ENCODE measurements at regions not wholly inside any gene's neighbourhood (a gene's known extent, or its start where the extent isn't known, plus 50 kb on each side); places are given as distances from the start of the nearest gene placed in this dataset.

DNA sequence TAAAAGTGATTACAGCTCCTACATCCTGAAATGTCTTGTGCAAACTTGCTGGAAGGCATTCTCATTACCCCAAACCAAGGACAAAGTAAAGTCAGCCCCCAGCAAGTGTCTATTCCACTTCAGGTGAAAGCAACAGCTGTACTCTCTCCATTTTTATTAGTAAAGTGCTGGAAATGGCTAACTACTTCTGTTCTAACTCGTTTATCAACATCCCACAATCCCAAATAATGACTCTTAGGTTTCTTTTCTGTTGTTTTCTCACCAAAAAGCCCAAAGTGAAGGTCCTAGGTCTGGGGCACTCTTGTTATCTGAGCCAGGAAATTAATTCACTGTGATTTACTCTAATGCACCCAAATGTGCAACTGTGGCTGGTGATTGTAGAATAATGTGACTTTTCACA is 105.7 kb downstream of the LRRC30 start:
- in situ Hi-C loops (cut with HindIII; ENCODE audit: low sequenced_read_pairs) = no loop called here

DNA sequence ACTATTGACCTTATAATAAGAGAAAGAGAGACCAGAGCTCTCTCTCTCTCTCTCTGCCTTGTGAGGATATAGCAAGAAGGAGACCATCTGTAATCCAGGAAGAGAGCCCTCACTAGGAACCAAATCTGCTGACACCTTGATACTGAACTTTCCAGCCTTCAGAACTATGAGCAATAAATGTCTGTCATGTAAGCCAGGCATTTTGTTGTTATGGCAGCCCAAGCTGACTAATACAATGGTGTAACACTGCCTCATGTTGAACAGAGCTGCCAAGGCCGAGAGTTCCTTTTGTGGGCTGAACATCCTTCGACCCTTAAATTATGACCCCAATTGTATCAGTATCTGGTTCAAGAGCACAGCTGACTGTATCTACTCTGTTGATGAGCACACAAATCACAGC is 108.0 kb downstream of the LRRC30 start:
- in situ Hi-C loops (cut with HindIII; ENCODE audit: low sequenced_read_pairs) = no loop called here
- H3K4me3 ChIP-seq (ENCODE audit: low read depth, low read length) = no peak overlapping the region
- DNase-seq (ENCODE audit: low read depth, low spot score) = no peak
- TF ChIP-seq, protein P1, sequence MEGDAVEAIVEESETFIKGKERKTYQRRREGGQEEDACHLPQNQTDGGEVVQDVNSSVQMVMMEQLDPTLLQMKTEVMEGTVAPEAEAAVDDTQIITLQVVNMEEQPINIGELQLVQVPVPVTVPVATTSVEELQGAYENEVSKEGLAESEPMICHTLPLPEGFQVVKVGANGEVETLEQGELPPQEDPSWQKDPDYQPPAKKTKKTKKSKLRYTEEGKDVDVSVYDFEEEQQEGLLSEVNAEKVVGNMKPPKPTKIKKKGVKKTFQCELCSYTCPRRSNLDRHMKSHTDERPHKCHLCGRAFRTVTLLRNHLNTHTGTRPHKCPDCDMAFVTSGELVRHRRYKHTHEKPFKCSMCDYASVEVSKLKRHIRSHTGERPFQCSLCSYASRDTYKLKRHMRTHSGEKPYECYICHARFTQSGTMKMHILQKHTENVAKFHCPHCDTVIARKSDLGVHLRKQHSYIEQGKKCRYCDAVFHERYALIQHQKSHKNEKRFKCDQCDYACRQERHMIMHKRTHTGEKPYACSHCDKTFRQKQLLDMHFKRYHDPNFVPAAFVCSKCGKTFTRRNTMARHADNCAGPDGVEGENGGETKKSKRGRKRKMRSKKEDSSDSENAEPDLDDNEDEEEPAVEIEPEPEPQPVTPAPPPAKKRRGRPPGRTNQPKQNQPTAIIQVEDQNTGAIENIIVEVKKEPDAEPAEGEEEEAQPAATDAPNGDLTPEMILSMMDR (IDR thresholded peaks at IDR 0.05; ENCODE audit: low read depth, low read length) = no peak

More for the DNA sequence above, 105.7 kb downstream of the LRRC30 start:
- TF ChIP-seq, protein P1 (IDR thresholded peaks at IDR 0.05; ENCODE audit: low read depth, low read length) = no peak
- H3K4me3 ChIP-seq (ENCODE audit: low read depth, low read length) = no peak overlapping the region
- no peak for DNase-seq (ENCODE audit: low read depth, low spot score)

DNA sequence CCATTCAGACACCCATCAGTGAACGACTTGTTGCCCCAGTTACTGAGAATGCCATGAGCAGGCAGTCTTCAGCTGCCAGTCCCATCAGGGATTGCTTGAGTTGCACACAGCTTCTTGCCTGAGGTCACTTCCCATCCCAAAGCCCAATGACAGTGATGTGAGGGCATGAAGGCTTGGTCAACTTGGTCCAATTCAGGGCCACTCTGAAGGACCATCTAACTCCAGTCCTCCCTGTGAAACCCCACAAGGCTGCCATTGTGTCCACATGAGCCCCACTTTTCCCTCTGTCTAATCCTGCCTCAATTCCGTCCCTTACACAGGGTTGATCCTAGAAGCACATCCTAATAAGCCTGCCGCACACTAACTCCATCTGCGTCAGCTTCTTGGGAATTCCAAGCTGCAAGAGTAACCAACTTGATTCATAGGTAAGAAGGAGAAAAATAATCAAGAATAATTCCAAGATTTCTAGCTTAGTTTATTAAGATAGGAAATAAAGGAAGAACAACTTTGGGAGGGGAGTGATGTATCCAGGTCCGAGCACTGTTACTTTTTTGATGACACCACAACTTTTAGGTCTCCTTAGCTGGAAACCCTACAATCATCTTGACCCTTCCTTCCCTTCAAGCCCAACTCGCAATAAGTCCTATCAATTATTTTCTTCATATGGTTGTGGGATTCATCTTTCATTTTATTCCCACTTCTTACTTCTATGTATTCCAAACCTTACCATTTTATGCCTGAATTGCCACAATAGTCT is 110.9 kb downstream of the LRRC30 start:
- no peak for DNase-seq (ENCODE audit: low read depth, low spot score)
- in situ Hi-C loops (cut with HindIII; ENCODE audit: low sequenced_read_pairs) = no loop called here
- TF ChIP-seq, protein P1 (IDR thresholded peaks at IDR 0.05; ENCODE audit: low read depth, low read length) = no peak
- H3K4me3 ChIP-seq (ENCODE audit: low read depth, low read length) = no peak overlapping the region

DNA sequence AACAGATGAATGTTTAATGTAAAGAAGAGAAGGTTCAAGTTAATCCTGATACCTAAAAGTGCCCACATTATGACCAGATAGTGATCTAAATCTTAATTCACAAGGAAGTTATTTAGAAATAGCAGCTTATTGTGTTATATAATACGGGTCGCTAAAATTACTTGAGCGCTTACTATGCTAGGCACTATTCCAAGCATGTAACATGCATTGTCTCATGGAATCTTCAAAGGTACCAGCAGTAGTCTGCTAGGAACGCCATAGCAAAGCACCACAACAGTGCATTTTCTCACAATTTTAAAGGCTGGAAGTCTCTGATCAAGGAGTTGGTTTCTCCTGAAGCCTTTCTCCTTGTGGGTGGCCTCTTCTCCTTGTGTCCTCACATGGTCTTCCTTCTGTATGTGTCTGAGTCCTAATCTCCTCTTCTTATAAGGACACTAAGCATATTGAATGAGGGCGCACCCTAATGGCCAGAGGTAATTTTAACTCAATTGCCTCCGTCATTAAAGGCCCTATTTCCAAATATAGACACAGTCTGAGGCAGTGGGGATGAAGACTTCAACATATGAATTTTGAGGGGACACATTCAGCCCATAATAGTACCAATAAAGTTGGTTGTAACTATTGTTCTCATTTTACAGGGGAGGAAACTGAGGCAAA is 118.4 kb downstream of the LRRC30 start:
- in situ Hi-C loops (cut with HindIII; ENCODE audit: low sequenced_read_pairs) = no loop called here
- H3K4me3 ChIP-seq (ENCODE audit: low read depth, low read length) = no peak overlapping the region
- TF ChIP-seq, protein P1 (IDR thresholded peaks at IDR 0.05; ENCODE audit: low read depth, low read length) = no peak
- DNase-seq (ENCODE audit: low read depth, low spot score) = no peak

DNA sequence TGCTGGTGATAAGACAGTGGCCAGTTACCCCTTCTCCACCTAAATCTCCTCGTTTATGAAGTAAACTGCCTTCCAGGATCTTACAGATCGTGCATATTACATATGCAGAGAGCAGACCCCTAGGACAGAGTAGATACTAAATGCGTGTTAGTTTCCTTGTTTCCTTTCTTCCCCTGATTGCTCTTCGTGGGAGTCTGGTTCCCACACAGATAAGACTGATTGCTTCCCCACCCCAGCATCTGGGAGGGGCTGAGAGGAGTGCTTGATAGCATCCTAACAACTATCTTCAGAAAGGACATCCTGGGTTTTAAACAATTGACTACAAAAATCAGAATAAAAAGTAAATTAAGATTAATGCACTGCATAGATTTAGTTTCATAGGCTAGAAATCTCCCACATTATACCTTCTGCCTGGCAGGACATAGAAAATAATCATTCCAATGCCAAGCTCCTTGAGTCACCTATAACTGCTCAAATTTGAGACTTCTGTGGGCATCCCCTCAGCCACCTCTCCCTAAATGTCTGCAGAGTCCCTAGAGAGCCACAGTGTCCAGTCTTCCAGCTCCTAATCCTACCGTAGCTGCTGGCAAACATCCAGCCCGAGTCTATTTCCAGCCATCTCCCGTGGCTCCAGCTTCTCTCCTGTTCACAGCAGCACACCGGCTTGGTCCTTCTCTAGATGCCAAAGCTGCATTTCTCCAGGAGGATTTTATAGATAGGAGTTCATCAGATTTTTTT is 128.3 kb downstream of the LRRC30 start:
- no peak overlapping the region for H3K4me3 ChIP-seq (ENCODE audit: low read depth, low read length)
- TF ChIP-seq, protein P1 (IDR thresholded peaks at IDR 0.05; ENCODE audit: low read depth, low read length) = no peak
- DNase-seq (ENCODE audit: low read depth, low spot score) = no peak
- in situ Hi-C loops (cut with HindIII; ENCODE audit: low sequenced_read_pairs) = no loop called here

DNA sequence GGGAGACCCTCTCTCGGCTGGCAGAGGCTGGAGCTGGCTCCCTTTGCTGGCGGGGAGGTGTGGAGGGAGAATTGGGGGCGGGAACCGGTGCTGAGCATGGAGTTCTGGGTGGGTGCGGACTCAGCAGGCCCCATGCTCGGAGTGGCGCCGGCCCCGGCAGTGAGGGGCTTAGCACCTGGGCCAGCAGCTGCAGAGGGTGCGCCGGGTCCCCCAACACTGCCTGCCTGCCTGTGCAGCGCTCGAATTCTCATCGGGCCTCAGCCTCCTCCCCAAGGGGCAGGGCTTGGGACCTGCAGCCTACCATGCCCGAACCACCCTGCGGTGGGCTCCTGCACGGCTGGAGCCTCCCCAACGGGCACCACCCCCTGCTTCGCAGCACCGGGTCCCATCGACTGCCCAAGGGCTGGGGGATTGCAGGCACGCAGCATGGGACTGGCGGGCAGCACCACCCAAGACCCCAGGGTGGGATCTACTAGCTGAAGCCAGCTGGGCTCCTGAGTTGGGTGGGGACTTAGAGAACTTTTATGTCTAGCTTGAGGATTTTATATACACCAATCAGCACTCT is 129.8 kb downstream of the LRRC30 start:
- DNase-seq (ENCODE audit: low read depth, low spot score) = no peak
- no peak overlapping the region for H3K4me3 ChIP-seq (ENCODE audit: low read depth, low read length)
- in situ Hi-C loops (cut with HindIII; ENCODE audit: low sequenced_read_pairs) = no loop called here
- TF ChIP-seq, protein P1 (IDR thresholded peaks at IDR 0.05; ENCODE audit: low read depth, low read length) = no peak

Data from astrocyte of the spinal cord (primary cell).